Trophoblast cell (in vitro differentiated cells and primary cell): ENCODE measurements at regions not wholly inside any gene's neighbourhood (a gene's known extent, or its start where the extent isn't known, plus 50 kb on each side); places are given as distances from the start of the nearest gene placed in this dataset.

Experiments used
- DNase-seq, 2 donors: peaks; one replicate each; pipeline ENCODE4 v3.0.0-alpha.2; 2016
- H2AFZ ChIP-seq: 2 replicates; pipeline ENCODE4 v1.6.1; 2013; ENCODE audit warnings: low read length, moderate library complexity, mild to moderate bottlenecking; ENCODE audit not compliant: insufficient read depth, poor library complexity
- H2AK5ac ChIP-seq: 2 replicates; pipeline ENCODE4 v1.6.1; 2013; ENCODE audit warnings: mild to moderate bottlenecking, low read length
- H2BK120ac ChIP-seq: 2 replicates; pipeline ENCODE4 v1.6.1; 2013; ENCODE audit warnings: low read length, mild to moderate bottlenecking, moderate library complexity; ENCODE audit not compliant: insufficient read depth, poor library complexity
- H2BK12ac ChIP-seq: 2 replicates; pipeline ENCODE4 v1.6.1; 2013; ENCODE audit warnings: mild to moderate bottlenecking, low read length, moderate library complexity
- H2BK5ac ChIP-seq: 2 replicates; pipeline ENCODE4 v1.6.1; 2013; ENCODE audit warnings: low read length, low read depth, moderate library complexity, mild to moderate bottlenecking; ENCODE audit not compliant: poor library complexity
- H3K14ac ChIP-seq: 2 replicates; pipeline ENCODE4 v1.6.1; 2013; ENCODE audit warnings: mild to moderate bottlenecking, low read length
- H3K18ac ChIP-seq: 2 replicates; pipeline ENCODE4 v1.6.1; 2013; ENCODE audit warnings: mild to moderate bottlenecking, low read length
- H3K23ac ChIP-seq: 2 replicates; pipeline ENCODE4 v1.6.1; 2013; ENCODE audit warnings: low read length
- H3K27ac ChIP-seq: 2 replicates; pipeline ENCODE4 v1.5.1; 2013; ENCODE audit warnings: low read depth, mild to moderate bottlenecking, inconsistent platforms, low read length, moderate library complexity
- H3K27me3 ChIP-seq: 2 replicates; pipeline ENCODE4 v1.6.1; 2013; ENCODE audit warnings: inconsistent platforms, mild to moderate bottlenecking, low read length, moderate library complexity; ENCODE audit not compliant: insufficient read depth
- H3K36me3 ChIP-seq, 2 experiments: 1 replicate in 1 of 2; 2 replicates in 1 of 2; pipeline ENCODE4 v1.6.1; 2013; ENCODE audit warnings: low read length in 2 of 2, mild to moderate bottlenecking in 2 of 2, moderate library complexity in 1 of 2; ENCODE audit not compliant: insufficient read depth in 2 of 2, control insufficient read depth in 1 of 2
- H3K4ac ChIP-seq: 2 replicates; pipeline ENCODE4 v1.6.1; 2013; ENCODE audit warnings: low read depth, mild to moderate bottlenecking, low read length, moderate library complexity
- H3K4me1 ChIP-seq, 2 experiments: 1 replicate in 1 of 2; 2 replicates in 1 of 2; pipeline ENCODE4 v1.6.1; 2013; ENCODE audit warnings: low read length in 2 of 2, mild to moderate bottlenecking in 2 of 2, moderate library complexity in 1 of 2; ENCODE audit not compliant: insufficient read depth in 2 of 2, control insufficient read depth in 1 of 2
- H3K4me2 ChIP-seq: 2 replicates; pipeline ENCODE4 v1.6.1; 2013; ENCODE audit warnings: inconsistent platforms, mild to moderate bottlenecking, low read length, moderate library complexity
- H3K4me3 ChIP-seq: 2 replicates; pipeline ENCODE4 v1.5.1; 2013; ENCODE audit warnings: mild to moderate bottlenecking, low read depth, low read length, inconsistent platforms
- H3K79me1 ChIP-seq: one replicate; pipeline ENCODE4 v1.6.1; 2013; ENCODE audit warnings: low read length
- H3K79me2 ChIP-seq: 2 replicates; pipeline ENCODE4 v1.6.1; 2013; ENCODE audit warnings: low read length, mild to moderate bottlenecking; ENCODE audit not compliant: control insufficient read depth, insufficient read depth, poor library complexity
- H3K9ac ChIP-seq: 2 replicates; pipeline ENCODE4 v1.6.1; 2013; ENCODE audit warnings: mild to moderate bottlenecking, low read length
- H3K9me3 ChIP-seq: 2 replicates; pipeline ENCODE4 v1.6.1; 2013; ENCODE audit warnings: low read depth, mild to moderate bottlenecking, control low read depth, inconsistent platforms, low read length; ENCODE audit not compliant: insufficient read depth
- H4K12ac ChIP-seq: 2 replicates; pipeline ENCODE4 v1.6.1; 2013; ENCODE audit warnings: low read depth, mild to moderate bottlenecking, low read length, moderate library complexity
- H4K8ac ChIP-seq: 2 replicates; pipeline ENCODE4 v1.6.1; 2013; ENCODE audit warnings: low read depth, mild to moderate bottlenecking, low read length, moderate library complexity
- H4K91ac ChIP-seq: one replicate; pipeline ENCODE4 v1.6.1; 2013; ENCODE audit warnings: low read depth, mild to moderate bottlenecking, low read length, moderate library complexity
- WGBS: extraction: QIAGEN DNeasy Blood & Tissue Kit; methylation state at CpG from one replicate; pipeline ENCODE4 v1.1.7; 2013; ENCODE audit warnings: missing lambda C conversion rate; ENCODE audit not compliant: insufficient read length, insufficient coverage; ENCODE audit errors: extremely low coverage; 5-methylcytosine and 5-hydroxymethylcytosine counted together

- Histone ChIP-seq H2BK12ac (no peak overlapping the region), H3K79me2 (no peaks in the 10 kb centered on the region), H4K12ac (no peak overlapping the region), H3K36me3 (no peaks in the 10 kb centered on the region), H2BK5ac (no peak overlapping the region), H3K27me3 (no peaks in the 10 kb centered on the region), H2AK5ac (no peak overlapping the region), H2BK120ac (no peak overlapping the region), H3K4me2 (no peak overlapping the region), H2AFZ (no peak overlapping the region), H3K23ac (no peak overlapping the region), H3K4me1 (peaks cover 8 to 9% of the 10 kb centered on the region in 2 experiments), H3K9me3 (no peaks in the 10 kb centered on the region), H4K91ac (no peak overlapping the region), H3K14ac (no peak overlapping the region), H3K18ac (no peak overlapping the region), H3K4me3 (no peak overlapping the region), H3K27ac (no peak overlapping the region), H3K9ac (no peak overlapping the region), H4K8ac (no peak overlapping the region), H3K79me1 (peaks cover 3% of the 10 kb centered on the region), H3K4ac (no peak overlapping the region)
- no peak for DNase-seq
- WGBS: no CpG with 5 or more reads among the region's 7 CpGs
Observed at GRCh38 chr3:159923336-159923735, 65.3 kb upstream of the IL12A start.

- H3K18ac ChIP-seq: no peak overlapping the region
- no peak overlapping the region for H3K4ac ChIP-seq
Observed at GRCh38 chr3:159923956-159924355, 64.7 kb upstream of the IL12A start.

DNA sequence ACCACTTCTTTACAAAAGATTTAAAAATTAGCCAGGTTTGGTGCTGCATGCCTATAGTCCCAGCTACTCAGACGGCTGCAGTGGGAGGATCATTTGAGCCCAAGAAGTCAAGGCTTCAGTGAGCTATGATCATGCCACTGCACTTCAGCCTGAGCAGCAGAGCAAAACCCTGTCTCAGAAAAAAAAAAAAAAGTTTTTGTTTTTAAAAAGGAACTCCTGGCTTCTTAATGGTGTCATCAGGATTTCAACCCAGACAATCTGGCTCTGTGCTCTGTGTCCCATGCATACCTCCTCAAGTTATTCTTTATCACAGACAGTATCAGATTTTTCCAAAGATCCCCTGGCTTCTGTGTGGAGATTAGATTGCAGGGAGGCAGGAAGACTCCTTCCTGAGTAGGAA is 64.2 kb upstream of the IL12A start:
- H2BK5ac ChIP-seq: no peak overlapping the region
- H3K18ac ChIP-seq: no peak overlapping the region
- no peak overlapping the region for H3K4me3 ChIP-seq
- H3K4me1 ChIP-seq: peaks cover 14 to 18% of the 10 kb centered on the region in 2 experiments
- WGBS: no CpG with 5 or more reads among the region's 1 CpG
- H2BK12ac ChIP-seq: no peak overlapping the region
- H4K91ac ChIP-seq: no peak overlapping the region
- no peaks in the 10 kb centered on the region for H3K27me3 ChIP-seq
- no peak overlapping the region for H3K14ac ChIP-seq
- no peak overlapping the region for H3K4ac ChIP-seq
- no peak overlapping the region for H3K4me2 ChIP-seq
- no peak overlapping the region for H2AK5ac ChIP-seq
- H3K27ac ChIP-seq: no peak overlapping the region
- DNase-seq: no peak
- H2BK120ac ChIP-seq: no peak overlapping the region
- no peak overlapping the region for H3K9ac ChIP-seq
- H3K9me3 ChIP-seq: no peaks in the 10 kb centered on the region
- H4K12ac ChIP-seq: no peak overlapping the region
- no peak overlapping the region for H2AFZ ChIP-seq
- H3K36me3 ChIP-seq: no peaks in the 10 kb centered on the region
- H3K79me1 ChIP-seq: peaks cover 3% of the 10 kb centered on the region
- no peak overlapping the region for H3K23ac ChIP-seq
- no peaks in the 10 kb centered on the region for H3K79me2 ChIP-seq
- H4K8ac ChIP-seq: no peak overlapping the region

More at GRCh38 chr3:159923956-159924355, 64.7 kb upstream of the IL12A start:
- Histone ChIP-seq H3K27ac (no peak overlapping the region), H3K23ac (no peak overlapping the region), H2BK120ac (no peak overlapping the region), H3K4me3 (no peak overlapping the region), H4K8ac (no peak overlapping the region), H4K12ac (no peak overlapping the region), H3K14ac (no peak overlapping the region), H3K9me3 (no peaks in the 10 kb centered on the region), H2BK5ac (no peak overlapping the region), H3K36me3 (no peaks in the 10 kb centered on the region), H3K4me2 (no peak overlapping the region), H2AK5ac (no peak overlapping the region), H2BK12ac (no peak overlapping the region), H3K9ac (no peak overlapping the region), H4K91ac (no peak overlapping the region), H3K4me1 (peaks cover 11 to 14% of the 10 kb centered on the region in 2 experiments), H3K27me3 (no peaks in the 10 kb centered on the region), H3K79me1 (peaks cover 3% of the 10 kb centered on the region), H2AFZ (no peak overlapping the region), H3K79me2 (no peaks in the 10 kb centered on the region)
- DNase-seq: no peak
- WGBS: no CpG with 5 or more reads among the region's 6 CpGs

DNA sequence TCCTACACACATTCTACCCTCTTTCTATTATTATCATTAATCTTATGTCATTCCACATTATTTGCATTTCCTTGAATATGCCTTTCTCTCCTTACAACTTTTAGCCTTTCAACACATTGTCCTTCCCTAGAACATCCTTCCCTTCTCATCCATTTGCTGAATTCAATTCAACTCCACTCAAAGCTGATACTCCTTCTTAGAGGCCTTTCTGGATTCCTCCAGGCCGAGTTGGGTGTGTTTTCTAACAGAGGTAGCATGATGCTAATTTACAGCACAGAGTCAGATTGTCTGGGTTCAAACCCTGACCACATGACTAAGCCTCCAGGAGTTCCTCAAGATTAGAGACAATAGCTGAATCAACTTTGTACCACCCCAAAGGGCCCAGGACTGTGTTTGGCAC is 63.4 kb upstream of the IL12A start:
- Histone ChIP-seq H3K36me3 (no peaks in the 10 kb centered on the region), H3K4me3 (no peak overlapping the region), H4K91ac (no peak overlapping the region), H2BK12ac (no peak overlapping the region), H3K18ac (no peak overlapping the region), H3K4me1 (peaks cover 14 to 19% of the 10 kb centered on the region in 2 experiments), H3K14ac (no peak overlapping the region), H3K4me2 (no peak overlapping the region), H3K27ac (no peak overlapping the region), H3K23ac (no peak overlapping the region), H4K12ac (no peak overlapping the region), H3K79me1 (peaks cover 3% of the 10 kb centered on the region), H3K9ac (no peak overlapping the region), H2AFZ (no peak overlapping the region), H4K8ac (no peak overlapping the region), H3K79me2 (no peaks in the 10 kb centered on the region), H3K4ac (no peak overlapping the region), H2BK120ac (no peak overlapping the region), H3K27me3 (no peaks in the 10 kb centered on the region), H3K9me3 (no peaks in the 10 kb centered on the region), H2AK5ac (no peak overlapping the region), H2BK5ac (no peak overlapping the region)
- DNase-seq: no peak
- no CpG with 5 or more reads among the region's 1 CpG for WGBS
